C4-2B (cell line): ENCODE measurements at regions not wholly inside any gene's neighbourhood (a gene's known extent, or its start where the extent isn't known, plus 50 kb on each side); places are given as distances from the start of the nearest gene placed in this dataset.

Experiments
- CTCF ChIP-seq: fragments of 450-650 bp; conservative IDR thresholded peaks from 2 replicates; pipeline ENCODE4 v1.5.1; 2017; ENCODE audit warnings: mild to moderate bottlenecking
- ZFX ChIP-seq: fragments of 450-650 bp; IDR thresholded peaks from 2 replicates; pipeline ENCODE4 v1.6.1; 2017

DNA sequence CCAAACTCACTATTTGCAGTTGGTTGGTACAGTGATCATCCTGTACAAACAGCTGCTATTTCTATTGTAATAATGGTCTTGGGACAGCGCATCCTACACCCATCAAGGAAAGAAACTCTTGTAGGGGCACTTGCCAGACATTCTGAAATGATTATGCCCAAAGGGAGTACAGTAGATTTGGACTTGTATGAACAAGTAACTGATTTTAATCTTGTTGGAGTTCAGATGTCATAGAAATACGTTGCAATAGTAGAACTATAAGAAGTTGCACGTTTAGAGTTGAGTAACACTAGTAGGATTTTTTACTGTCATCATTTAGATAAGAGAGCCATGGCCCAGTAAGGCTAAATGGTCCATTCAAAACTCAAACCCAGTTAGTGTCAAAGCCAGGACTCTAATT lies 192.8 kb downstream of the SATB1 start:
- TF ChIP-seq CTCF = no peak
- no peak for TF ChIP-seq ZFX
